ENCODE measurements at regions not wholly inside any gene's neighbourhood (a gene's known extent, or its start where the extent isn't known, plus 50 kb on each side); places are given as distances from the start of the nearest gene placed in this dataset.

DNA sequence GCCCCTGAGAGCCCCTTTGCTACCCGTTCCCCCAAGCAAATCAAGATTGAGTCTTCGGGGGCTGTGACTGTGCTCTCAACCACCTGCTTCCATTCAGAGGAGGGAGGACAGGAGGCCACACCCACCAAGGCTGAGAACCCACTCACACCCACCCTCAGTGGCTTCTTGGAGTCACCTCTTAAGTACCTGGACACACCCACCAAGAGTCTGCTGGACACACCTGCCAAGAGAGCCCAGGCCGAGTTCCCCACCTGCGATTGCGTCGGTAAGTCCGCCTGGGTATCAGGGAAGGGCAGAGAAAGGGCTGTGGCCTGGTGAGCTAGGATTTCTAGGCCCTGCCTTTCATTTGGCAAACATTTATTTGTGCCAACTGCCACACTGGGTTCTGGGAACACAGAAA is 63.4 kb downstream of the TET3 start:
- ChIA-PET CTCF (interaction anchor here (1.1 to 1.9 kb wide), 6 partner anchors 8 to 99 kb away, joined by 3 to 6 read pairs (median 4); partner anchors contain the start of gene BOLA3), POLR2A (interaction anchor here (0.6 kb wide), 1 partner anchor 80 kb away, joined by 3 read pairs; no protein-coding TSS in a partner anchor)
- TF ChIP-seq, protein P1, sequence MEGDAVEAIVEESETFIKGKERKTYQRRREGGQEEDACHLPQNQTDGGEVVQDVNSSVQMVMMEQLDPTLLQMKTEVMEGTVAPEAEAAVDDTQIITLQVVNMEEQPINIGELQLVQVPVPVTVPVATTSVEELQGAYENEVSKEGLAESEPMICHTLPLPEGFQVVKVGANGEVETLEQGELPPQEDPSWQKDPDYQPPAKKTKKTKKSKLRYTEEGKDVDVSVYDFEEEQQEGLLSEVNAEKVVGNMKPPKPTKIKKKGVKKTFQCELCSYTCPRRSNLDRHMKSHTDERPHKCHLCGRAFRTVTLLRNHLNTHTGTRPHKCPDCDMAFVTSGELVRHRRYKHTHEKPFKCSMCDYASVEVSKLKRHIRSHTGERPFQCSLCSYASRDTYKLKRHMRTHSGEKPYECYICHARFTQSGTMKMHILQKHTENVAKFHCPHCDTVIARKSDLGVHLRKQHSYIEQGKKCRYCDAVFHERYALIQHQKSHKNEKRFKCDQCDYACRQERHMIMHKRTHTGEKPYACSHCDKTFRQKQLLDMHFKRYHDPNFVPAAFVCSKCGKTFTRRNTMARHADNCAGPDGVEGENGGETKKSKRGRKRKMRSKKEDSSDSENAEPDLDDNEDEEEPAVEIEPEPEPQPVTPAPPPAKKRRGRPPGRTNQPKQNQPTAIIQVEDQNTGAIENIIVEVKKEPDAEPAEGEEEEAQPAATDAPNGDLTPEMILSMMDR (IDR thresholded peaks at IDR 0.05; ENCODE audit: control extremely low read depth, extremely low read depth, low read depth, missing control alignments): no peak
- DNase-seq (ENCODE audit: extremely low spot score): no peak

DNA sequence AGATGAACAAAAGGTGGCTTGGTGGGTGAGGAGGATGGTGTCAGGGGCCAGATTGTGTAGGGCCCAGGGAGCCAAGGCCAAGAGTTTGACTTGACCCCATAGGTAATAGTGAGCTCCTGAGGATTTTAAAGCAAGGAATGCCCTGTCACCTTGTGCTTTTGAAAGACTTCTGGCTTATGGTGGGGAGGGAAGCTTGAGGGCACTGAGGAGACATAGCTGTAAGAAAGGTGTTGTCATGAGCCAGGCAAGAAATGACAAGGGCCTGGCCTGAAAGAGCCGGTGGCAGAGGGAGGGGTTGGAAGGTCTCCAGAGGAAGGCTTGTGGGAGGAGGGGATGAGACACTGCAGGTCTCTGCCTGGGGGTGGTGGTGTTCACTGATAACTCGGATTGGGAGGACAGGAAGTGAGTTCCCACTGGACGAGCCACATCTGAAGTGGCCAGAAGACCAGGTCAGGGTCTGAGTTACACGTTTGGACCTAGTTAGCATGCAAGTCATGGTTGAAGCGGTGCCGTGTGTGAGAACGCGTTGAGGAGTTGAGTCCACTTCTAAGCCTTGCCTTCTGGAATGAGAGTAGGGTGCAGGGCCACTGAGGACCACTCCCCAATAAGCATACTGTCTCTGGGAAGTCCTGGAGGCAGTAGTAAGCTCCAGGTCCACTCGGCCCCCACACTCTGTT is 64.3 kb downstream of the TET3 start:
- ChIA-PET CTCF (interaction anchor here (1.1 to 1.9 kb wide), 5 partner anchors 8 to 29 kb away, joined by 3 to 6 read pairs (median 4); no protein-coding TSS in a partner anchor), POLR2A (no interaction called here)
- no peak for DNase-seq (ENCODE audit: extremely low spot score)
- TF ChIP-seq, protein P1 (IDR thresholded peaks at IDR 0.05; ENCODE audit: control extremely low read depth, extremely low read depth, low read depth, missing control alignments): no peak

DNA sequence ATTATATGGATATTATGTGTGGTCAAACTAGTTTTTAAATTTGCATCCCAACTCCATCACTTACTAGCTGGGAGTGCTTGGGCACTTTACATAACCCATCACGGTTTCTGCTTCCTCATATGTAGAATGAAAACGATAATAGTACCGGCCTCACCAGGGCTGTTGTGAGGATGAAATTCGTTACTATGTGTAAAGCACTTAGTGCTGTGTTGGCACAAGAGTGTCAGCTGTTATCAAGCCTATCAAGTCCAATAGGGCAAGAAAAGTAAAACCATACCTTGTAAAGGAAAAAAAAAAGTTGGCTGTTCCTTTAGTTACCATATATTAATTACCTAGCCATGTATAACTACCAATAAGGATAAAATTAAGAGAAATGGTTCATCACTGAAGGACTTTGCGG is 65.4 kb downstream of the TET3 start:
- TF ChIP-seq, protein P1 (IDR thresholded peaks at IDR 0.05; ENCODE audit: control extremely low read depth, extremely low read depth, low read depth, missing control alignments): no peak
- DNase-seq (ENCODE audit: extremely low spot score): no peak
- ChIA-PET CTCF (interaction anchor here (2.1 to 4.1 kb wide), 2 partner anchors 9 to 14 kb away, joined by 5 to 17 read pairs; no protein-coding TSS in a partner anchor), POLR2A (no interaction called here)

DNA sequence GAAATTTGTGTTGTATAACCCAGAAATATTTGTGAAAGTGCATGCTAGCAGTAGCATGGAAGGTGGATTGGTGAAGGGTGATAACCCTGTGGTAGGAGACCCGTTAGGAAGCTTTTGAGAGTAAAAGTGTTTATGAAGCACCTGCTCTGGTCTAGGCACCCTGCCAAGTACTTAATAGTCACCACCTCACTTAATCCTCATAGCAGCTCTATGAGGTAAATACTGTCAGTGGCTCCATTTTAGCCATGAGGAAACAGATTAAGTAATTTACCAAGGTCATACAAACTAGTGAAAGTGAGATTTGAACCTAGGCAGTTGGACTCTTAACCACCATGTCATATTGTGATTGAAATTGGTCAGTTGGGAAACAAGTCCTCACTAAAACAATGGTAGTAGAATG is 66.8 kb downstream of the TET3 start:
- TF ChIP-seq, protein P1 (IDR thresholded peaks at IDR 0.05; ENCODE audit: control extremely low read depth, extremely low read depth, low read depth, missing control alignments): no peak
- CTCF ChIA-PET: interaction anchor here (1.3 to 4.1 kb wide), 5 partner anchors 10 to 224 kb away, joined by 3 to 17 read pairs (median 5); no protein-coding TSS in a partner anchor
- no peak for DNase-seq (ENCODE audit: extremely low spot score)
- POLR2A ChIA-PET: no interaction called here

DNA sequence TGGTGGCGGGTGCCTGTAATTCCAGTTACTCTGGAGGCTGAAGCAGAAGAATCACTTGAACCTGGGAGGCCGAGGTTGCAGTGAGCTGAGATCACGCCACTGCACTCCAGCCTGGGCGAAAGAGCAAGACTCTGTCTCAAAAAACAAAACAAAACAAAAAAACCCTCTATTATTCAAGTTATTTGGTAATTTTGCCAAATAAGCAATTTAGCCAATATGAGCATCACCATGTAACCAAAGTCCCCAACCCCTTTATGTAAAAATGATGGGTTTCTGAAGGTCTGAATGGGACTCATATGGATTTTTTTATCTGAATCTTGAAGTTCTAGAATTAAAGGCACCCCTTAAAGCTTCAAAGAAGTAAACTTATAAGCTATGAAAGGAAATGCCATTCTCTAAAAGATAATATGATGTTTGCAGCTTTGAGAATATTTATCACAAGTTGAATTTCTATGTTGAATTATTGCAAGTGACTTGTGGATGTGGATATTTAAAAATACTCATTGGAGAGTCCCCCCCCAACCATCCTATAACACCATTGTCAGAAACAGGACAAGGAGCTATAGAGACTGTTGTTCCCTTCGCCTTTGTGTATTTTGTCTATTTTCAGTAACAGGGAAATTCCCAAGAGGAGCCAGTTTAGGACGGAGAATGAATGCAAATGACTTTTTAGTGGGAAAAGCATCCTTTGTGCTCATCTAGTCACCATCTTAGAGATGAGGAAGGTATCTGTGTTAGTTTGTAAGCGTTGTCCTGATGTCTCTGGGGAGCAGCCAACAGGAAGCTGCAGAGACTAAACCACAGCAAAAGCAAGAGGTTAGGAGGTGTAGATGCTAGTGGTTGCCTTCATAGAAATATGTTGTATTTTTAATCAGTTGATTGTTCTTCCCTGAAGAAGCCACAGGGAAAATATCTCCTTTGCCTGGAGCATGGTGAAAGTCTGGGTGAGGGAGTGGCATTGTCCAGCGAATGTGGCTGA is 68.3 kb downstream of the TET3 start:
- DNase-seq (ENCODE audit: extremely low spot score): no peak

More for the DNA sequence above, 68.3 kb downstream of the TET3 start:
- TF ChIP-seq, protein P1 (IDR thresholded peaks at IDR 0.05; ENCODE audit: control extremely low read depth, extremely low read depth, low read depth, missing control alignments): no peak
- ChIA-PET CTCF (interaction anchor here (4.1 kb wide), 1 partner anchor 12 kb away, joined by 17 read pairs; no protein-coding TSS in a partner anchor), POLR2A (no interaction called here)

All from GM10248 (cell line).